ENCODE measurements at regions not wholly inside any gene's neighbourhood (a gene's known extent, or its start where the extent isn't known, plus 50 kb on each side); places are given as distances from the start of the nearest gene placed in this dataset.

DNA sequence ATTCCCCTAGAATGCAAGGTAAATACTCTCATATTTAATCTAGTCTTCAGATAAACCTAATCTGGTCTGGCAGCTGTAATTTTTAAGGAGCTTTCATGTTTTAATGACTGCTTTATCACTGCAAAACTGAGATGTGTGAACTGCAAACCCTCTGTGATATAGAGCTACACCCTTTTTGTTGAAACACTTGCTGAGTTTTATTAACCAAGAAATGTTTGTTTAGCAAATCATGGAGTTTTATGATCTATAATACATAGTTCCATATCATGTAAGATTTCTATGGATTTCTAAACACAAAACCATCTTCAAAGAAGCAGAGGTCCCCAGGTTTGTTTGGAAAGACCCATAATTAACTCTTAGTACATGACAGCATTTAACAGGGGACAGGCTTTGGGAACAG is 126.4 kb downstream of the BTC start:
- Histone ChIP-seq H3K4me1 (no peaks in the 10 kb centered on the region), H3K27ac (no peak overlapping the region), H3K9me3 (no peaks in the 10 kb centered on the region), H3K36me3 (ENCODE audit: low read depth, missing control alignments) (no peaks in the 10 kb centered on the region), H3K27me3 (no peaks in the 10 kb centered on the region), H3K4me3 (no peak overlapping the region)
- no peak for DNase-seq
- intact Hi-C loops (cut with DNase I; ENCODE audit: low total_unique reads), result no loop called here
- TF ChIP-seq CTCF (IDR thresholded peaks at IDR 0.05) (no peak), POLR2A (IDR thresholded peaks at IDR 0.05) (no peak)

GRCh38 chr4:74669702-74670101 is 124.6 kb downstream of the BTC start:
- intact Hi-C loops (cut with DNase I; ENCODE audit: low total_unique reads), result loop anchor here (10.0 kb wide), 1 partner anchor 295 kb away; no protein-coding TSS in a partner anchor
- WGBS, 2 donors, result 85 to 92% methylated on average over 3 of the region's 3 CpGs
- TF ChIP-seq CTCF (IDR thresholded peaks at IDR 0.05) (no peak), POLR2A (IDR thresholded peaks at IDR 0.05) (no peak)

DNA sequence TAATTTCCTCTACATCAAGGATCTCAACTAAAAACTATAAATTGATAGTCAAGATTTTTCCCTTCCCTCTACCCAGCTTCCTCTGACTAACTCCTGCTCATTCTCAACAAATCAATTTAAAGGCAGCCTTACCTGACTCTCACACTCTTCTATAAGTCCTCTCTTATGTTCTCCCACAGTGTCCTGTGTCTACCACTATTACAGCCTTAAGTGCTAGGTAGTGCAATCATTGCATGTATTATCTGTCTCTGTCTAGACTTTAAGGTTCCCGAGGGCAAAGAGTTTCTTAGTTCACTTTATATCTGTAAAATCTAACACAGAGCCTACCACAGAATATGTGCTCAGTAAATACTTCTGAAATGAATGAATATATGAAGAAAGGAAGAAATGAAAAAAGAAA is 123.7 kb downstream of the BTC start:
- no peak for DNase-seq
- Histone ChIP-seq H3K4me1 (no peaks in the 10 kb centered on the region), H3K27ac (no peak overlapping the region), H3K36me3 (ENCODE audit: low read depth, missing control alignments) (no peaks in the 10 kb centered on the region), H3K9me3 (no peaks in the 10 kb centered on the region), H3K4me3 (no peak overlapping the region), H3K27me3 (no peaks in the 10 kb centered on the region)
- TF ChIP-seq CTCF (IDR thresholded peaks at IDR 0.05) (no peak), POLR2A (IDR thresholded peaks at IDR 0.05) (no peak)
- intact Hi-C loops (cut with DNase I; ENCODE audit: low total_unique reads), result loop anchor here (10.0 kb wide), 1 partner anchor 296 kb away; no protein-coding TSS in a partner anchor
- WGBS, 2 donors, result 88% methylated on average over 1 of the region's 1 CpG

More at GRCh38 chr4:74669702-74670101, 124.6 kb downstream of the BTC start:
- no peak for DNase-seq
- no peaks in the 10 kb centered on the region for H3K4me1 ChIP-seq
- H3K4me3 ChIP-seq, result no peak overlapping the region
- no peaks in the 10 kb centered on the region for H3K27me3 ChIP-seq
- no peaks in the 10 kb centered on the region for H3K9me3 ChIP-seq
- no peaks in the 10 kb centered on the region for H3K36me3 ChIP-seq (ENCODE audit: low read depth, missing control alignments)
- H3K27ac ChIP-seq, result no peak overlapping the region

GRCh38 chr4:74671080-74671698 is 123.1 kb downstream of the BTC start:
- 15 to 23% methylated on average over 2 of the region's 2 CpGs for WGBS, 2 donors
- H3K4me3 ChIP-seq, result no peak overlapping the region
- H3K4me1 ChIP-seq, result no peaks in the 10 kb centered on the region
- H3K27me3 ChIP-seq, result no peaks in the 10 kb centered on the region
- H3K9me3 ChIP-seq, result no peaks in the 10 kb centered on the region
- peak; percentile 51 for DNase-seq
- no peaks in the 10 kb centered on the region for H3K36me3 ChIP-seq (ENCODE audit: low read depth, missing control alignments)
- no peak overlapping the region for H3K27ac ChIP-seq
- intact Hi-C loops (cut with DNase I; ENCODE audit: low total_unique reads), result loop anchor here (10.0 kb wide), 1 partner anchor 296 kb away; no protein-coding TSS in a partner anchor
- TF ChIP-seq CTCF (IDR thresholded peaks at IDR 0.05) (peak in 1 of 3 experiments; percentile 9), POLR2A (IDR thresholded peaks at IDR 0.05) (no peak)

DNA sequence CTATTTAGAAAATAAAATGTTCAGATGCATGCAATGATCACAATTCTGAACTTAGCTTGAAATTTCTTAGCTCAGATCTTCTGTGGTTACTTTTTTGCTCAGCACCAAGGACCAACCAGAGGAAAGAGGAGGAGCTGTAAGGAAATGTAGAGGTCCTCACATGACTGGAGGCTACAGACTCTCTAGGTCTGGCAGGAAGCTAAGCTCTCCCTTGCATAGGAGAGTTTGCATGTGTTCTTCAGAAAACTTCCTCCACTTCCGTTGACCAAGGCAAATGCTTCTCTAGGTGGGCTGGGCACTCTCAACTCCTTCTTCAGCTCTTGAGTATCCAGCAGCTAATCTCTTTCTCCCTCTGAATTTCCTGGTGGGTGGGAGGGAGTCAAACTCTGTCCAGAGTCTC is 119.6 kb downstream of the BTC start:
- H3K27me3 ChIP-seq, result no peaks in the 10 kb centered on the region
- TF ChIP-seq CTCF (IDR thresholded peaks at IDR 0.05) (no peak), POLR2A (IDR thresholded peaks at IDR 0.05) (no peak)
- H3K4me1 ChIP-seq, result no peaks in the 10 kb centered on the region
- no peaks in the 10 kb centered on the region for H3K9me3 ChIP-seq
- intact Hi-C loops (cut with DNase I; ENCODE audit: low total_unique reads), result loop anchor here (10.0 kb wide), 1 partner anchor 300 kb away; no protein-coding TSS in a partner anchor
- WGBS, 2 donors, result 40 to 61% methylated on average over 1 of the region's 1 CpG
- H3K4me3 ChIP-seq, result no peak overlapping the region
- no peaks in the 10 kb centered on the region for H3K36me3 ChIP-seq (ENCODE audit: low read depth, missing control alignments)
- no peak overlapping the region for H3K27ac ChIP-seq
- no peak for DNase-seq
